ENCODE measurements at regions not wholly inside any gene's neighbourhood (a gene's known extent, or its start where the extent isn't known, plus 50 kb on each side); places are given as distances from the start of the nearest gene placed in this dataset.

DNA sequence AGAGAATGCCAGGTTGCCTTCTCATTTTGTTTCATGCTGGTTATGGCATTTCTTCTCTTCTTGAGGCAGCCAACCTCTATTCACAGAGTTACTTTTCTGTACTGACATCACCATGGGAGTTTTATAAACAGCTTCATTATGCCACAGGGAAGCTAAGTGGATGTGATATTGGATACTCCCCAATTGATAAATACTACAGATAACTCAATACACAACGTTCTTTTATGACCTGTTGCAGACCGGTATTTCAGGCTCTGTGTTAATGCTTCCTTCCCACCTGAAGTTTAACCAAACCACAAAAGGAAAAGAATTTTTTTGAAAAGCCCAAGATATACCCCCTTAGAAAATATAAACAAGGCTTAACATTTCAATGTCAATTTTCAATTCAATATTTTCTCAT is 258.3 kb upstream of the SOX11 start:
- no peak for DNase-seq (ENCODE audit: insufficient read length, low spot score)
- no peak for TF ChIP-seq CTCF (IDR thresholded peaks at IDR 0.05; ENCODE audit: insufficient read depth, missing control alignments)
- FAIRE-seq = no peak

DNA sequence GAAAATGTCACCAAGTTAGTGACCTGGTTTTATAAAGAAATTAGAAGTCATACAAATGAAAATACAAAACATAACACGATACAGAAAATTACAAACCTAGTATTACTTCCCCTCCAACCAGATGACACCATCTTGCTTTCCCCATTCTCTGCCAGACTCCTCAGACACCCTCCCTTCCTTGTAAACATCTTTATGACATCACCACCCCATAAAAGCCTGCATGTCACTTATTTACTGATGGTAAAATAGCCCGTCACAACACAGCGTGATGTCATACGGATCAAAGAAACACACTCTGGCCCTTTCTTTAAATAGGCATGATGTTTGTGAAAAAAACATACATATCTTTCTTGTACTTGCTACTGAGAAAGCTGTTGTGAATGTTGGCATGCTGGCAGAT is 254.8 kb upstream of the SOX11 start:
- no peak for FAIRE-seq
- DNase-seq (ENCODE audit: insufficient read length, low spot score) = no peak
- no peak for TF ChIP-seq CTCF (IDR thresholded peaks at IDR 0.05; ENCODE audit: insufficient read depth, missing control alignments)

DNA sequence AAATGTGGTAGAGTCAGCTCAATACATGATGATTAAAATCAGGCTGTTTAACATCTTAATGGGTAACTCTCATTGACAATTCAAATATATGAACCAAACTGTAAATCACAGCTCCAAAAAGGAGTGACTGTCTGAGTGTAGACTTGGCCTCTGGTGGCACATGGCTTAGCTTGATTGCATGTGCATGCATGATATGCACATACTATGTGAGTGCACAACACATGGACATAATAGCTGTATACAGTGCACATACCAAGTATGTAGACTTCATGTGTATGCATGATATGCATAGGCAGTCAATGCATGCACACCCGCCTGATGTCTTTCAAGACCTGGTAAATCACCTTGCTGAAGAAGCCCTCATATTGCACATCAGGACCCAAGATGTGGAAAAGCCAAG is 252.0 kb upstream of the SOX11 start:
- no peak for TF ChIP-seq CTCF (IDR thresholded peaks at IDR 0.05; ENCODE audit: insufficient read depth, missing control alignments)
- FAIRE-seq (no peak), DNase-seq (ENCODE audit: insufficient read length, low spot score) (no peak)

GRCh38 chr2:5442736-5443135 is 249.4 kb upstream of the SOX11 start:
- no peak for DNase-seq (ENCODE audit: insufficient read length, low spot score)
- no peak for TF ChIP-seq CTCF (IDR thresholded peaks at IDR 0.05; ENCODE audit: insufficient read depth, missing control alignments)
- no peak for FAIRE-seq

- FAIRE-seq (no peak), DNase-seq (ENCODE audit: insufficient read length, low spot score) (no peak)
- no peak for TF ChIP-seq CTCF (IDR thresholded peaks at IDR 0.05; ENCODE audit: insufficient read depth, missing control alignments)
Observed at GRCh38 chr2:5444168-5444567, 248.0 kb upstream of the SOX11 start.

- DNase-seq (ENCODE audit: insufficient read length, low spot score) (no peak), FAIRE-seq (no peak)
- no peak for TF ChIP-seq CTCF (IDR thresholded peaks at IDR 0.05; ENCODE audit: insufficient read depth, missing control alignments)
Observed at GRCh38 chr2:5444854-5445253, 247.3 kb upstream of the SOX11 start.

- DNase-seq (ENCODE audit: insufficient read length, low spot score) (no peak), FAIRE-seq (no peak)
- TF ChIP-seq CTCF (IDR thresholded peaks at IDR 0.05; ENCODE audit: insufficient read depth, missing control alignments) = no peak
Observed at GRCh38 chr2:5449867-5450266, 242.3 kb upstream of the SOX11 start.

Measured in D721Med (cell line).